ENCODE measurements at regions not wholly inside any gene's neighbourhood (a gene's known extent, or its start where the extent isn't known, plus 50 kb on each side); places are given as distances from the start of the nearest gene placed in this dataset.
"Not testable (repeated sequence)": the region's sequence is repeated elsewhere in the genome, so short reads cannot be mapped to it uniquely, and the experiment has no call there.

DNA sequence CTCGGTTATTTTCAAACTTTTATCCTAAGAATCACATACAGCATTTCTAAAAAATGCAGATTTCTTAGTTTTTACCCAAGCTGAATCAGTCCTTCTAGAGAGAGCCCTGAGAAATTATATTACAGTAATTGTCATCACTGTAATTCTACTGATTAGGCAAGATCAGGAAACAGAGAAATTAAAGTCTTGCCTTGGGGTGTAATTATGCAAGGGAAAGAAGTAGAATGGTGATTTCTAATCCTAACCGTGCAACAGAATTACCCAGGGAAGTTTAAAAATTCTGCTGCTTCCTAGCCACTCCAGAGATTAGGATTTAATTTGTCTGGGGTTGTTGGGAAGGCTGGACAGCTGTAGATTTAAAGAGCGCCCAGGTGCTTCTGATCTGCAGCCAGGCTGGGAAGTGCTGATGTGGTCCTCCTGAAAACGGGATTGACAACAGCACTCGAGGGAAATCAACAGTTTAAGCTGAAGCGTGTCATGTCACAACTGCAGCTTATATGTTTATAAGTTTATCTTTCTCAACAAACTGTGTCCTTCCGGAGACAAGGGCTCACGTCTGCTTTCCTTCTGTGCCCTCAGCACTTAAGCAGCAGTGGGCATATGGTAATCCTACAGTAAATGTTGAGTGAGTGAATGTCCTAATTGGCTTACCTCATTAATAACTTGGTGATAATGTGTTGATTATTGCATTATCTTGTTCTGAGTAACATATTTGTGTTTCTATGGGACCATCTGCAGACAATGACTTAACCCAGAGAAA, 671.9 kb upstream of the SOX11 start:
- Histone ChIP-seq H3F3A (ENCODE audit: insufficient read depth) (peaks cover 10% of the 10 kb centered on the region), H3K4me1 (ENCODE audit: insufficient read depth) (no peaks in the 10 kb centered on the region), H3K9ac (no peak overlapping the region), H3K4me2 (ENCODE audit: unreplicated experiment) (no peak overlapping the region), H3K27me3 (replicated peaks; ENCODE audit: insufficient read depth) (no peaks in the 10 kb centered on the region), H3K4me3 (no peak overlapping the region), H3K79me2 (ENCODE audit: insufficient read depth) (no peaks in the 10 kb centered on the region), H4K20me1 (ENCODE audit: insufficient read depth) (no peaks in the 10 kb centered on the region), H3K9me2 (ENCODE audit: insufficient read depth) (no peaks in the 10 kb centered on the region), H3K36me3 (ENCODE audit: low read depth) (no peaks in the 10 kb centered on the region), H2AFZ (no peak overlapping the region), H3K27ac (no peak overlapping the region), H3K9me3 (ENCODE audit: low read depth) (no peaks in the 10 kb centered on the region)
- WGBS, 2 experiments (ENCODE audit: low coverage in 1 of 2, low lambda C conversion rate in 2 of 2, missing lambda C conversion rate in 2 of 2) = 7% methylated on average over 8 of the region's 8 CpGs
- in situ Hi-C loops (cut with MboI) = no loop called here
- no peak for DNase-seq
- TF ChIP-seq EZH2phosphoT487 (IDR thresholded peaks at IDR 0.05; ENCODE audit: insufficient read depth, low read depth) = no peak
- no peak for TF ChIP-seq EZH2 (IDR thresholded peaks at IDR 0.05; ENCODE audit: insufficient read depth, poor library complexity, severe bottlenecking)

DNA sequence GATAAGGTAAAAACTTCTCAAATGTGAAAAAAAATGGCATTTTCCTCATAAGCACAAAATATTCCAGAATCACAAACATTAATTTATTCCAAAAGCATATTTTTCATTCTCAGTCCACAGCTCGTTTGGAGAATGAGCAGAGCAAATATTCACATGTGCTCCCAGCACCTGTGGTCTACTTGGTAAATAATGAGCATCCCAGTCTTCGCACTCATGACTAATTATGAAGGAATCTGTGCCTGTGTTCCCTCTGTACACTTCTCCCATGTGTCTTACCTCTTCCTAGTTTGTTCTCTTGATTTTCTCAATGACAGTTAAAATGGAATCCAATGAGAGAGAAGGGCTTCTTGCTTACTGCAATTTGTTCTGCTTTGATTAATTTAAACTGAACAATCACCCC, 671.0 kb upstream of the SOX11 start:
- WGBS, 2 experiments (ENCODE audit: low coverage in 1 of 2, low lambda C conversion rate in 2 of 2, missing lambda C conversion rate in 2 of 2) = 26 to 30% methylated on average over 2 of the region's 2 CpGs

GRCh38 chr2:5022061-5022460, 670.1 kb upstream of the SOX11 start:
- Histone ChIP-seq H3K4me1 (ENCODE audit: insufficient read depth) (no peaks in the 10 kb centered on the region), H3K79me2 (ENCODE audit: insufficient read depth) (no peaks in the 10 kb centered on the region), H3K27me3 (replicated peaks; ENCODE audit: insufficient read depth) (no peaks in the 10 kb centered on the region), H3K36me3 (ENCODE audit: low read depth) (no peaks in the 10 kb centered on the region), H3K9ac (no peak overlapping the region), H4K20me1 (ENCODE audit: insufficient read depth) (no peaks in the 10 kb centered on the region), H3K4me2 (ENCODE audit: unreplicated experiment) (no peak overlapping the region), H3F3A (ENCODE audit: insufficient read depth) (peaks cover 10% of the 10 kb centered on the region), H3K9me2 (ENCODE audit: insufficient read depth) (no peaks in the 10 kb centered on the region), H3K27ac (no peak overlapping the region), H2AFZ (no peak overlapping the region), H3K4me3 (no peak overlapping the region), H3K9me3 (ENCODE audit: low read depth) (peaks cover 3% of the 10 kb centered on the region)
- no peak for TF ChIP-seq EZH2 (IDR thresholded peaks at IDR 0.05; ENCODE audit: insufficient read depth, poor library complexity, severe bottlenecking)
- no peak for TF ChIP-seq EZH2phosphoT487 (IDR thresholded peaks at IDR 0.05; ENCODE audit: insufficient read depth, low read depth)
- WGBS, 2 experiments (ENCODE audit: low coverage in 1 of 2, low lambda C conversion rate in 2 of 2, missing lambda C conversion rate in 2 of 2) = 74 to 84% methylated on average over 3 of the region's 3 CpGs
- no peak for DNase-seq
- in situ Hi-C loops (cut with MboI) = no loop called here

More for the DNA sequence above, 671.0 kb upstream of the SOX11 start:
- Histone ChIP-seq H3K27ac (no peak overlapping the region), H3K9ac (no peak overlapping the region), H4K20me1 (ENCODE audit: insufficient read depth) (no peaks in the 10 kb centered on the region), H3K4me1 (ENCODE audit: insufficient read depth) (no peaks in the 10 kb centered on the region), H3K9me2 (ENCODE audit: insufficient read depth) (no peaks in the 10 kb centered on the region), H3K79me2 (ENCODE audit: insufficient read depth) (no peaks in the 10 kb centered on the region), H2AFZ (no peak overlapping the region), H3F3A (ENCODE audit: insufficient read depth) (peaks cover 10% of the 10 kb centered on the region), H3K4me2 (ENCODE audit: unreplicated experiment) (no peak overlapping the region), H3K27me3 (replicated peaks; ENCODE audit: insufficient read depth) (no peaks in the 10 kb centered on the region), H3K9me3 (ENCODE audit: low read depth) (peaks cover 3% of the 10 kb centered on the region), H3K4me3 (no peak overlapping the region), H3K36me3 (ENCODE audit: low read depth) (no peaks in the 10 kb centered on the region)
- TF ChIP-seq EZH2 (IDR thresholded peaks at IDR 0.05; ENCODE audit: insufficient read depth, poor library complexity, severe bottlenecking) (no peak), EZH2phosphoT487 (IDR thresholded peaks at IDR 0.05; ENCODE audit: insufficient read depth, low read depth) (no peak)
- no peak for DNase-seq
- in situ Hi-C loops (cut with MboI) = no loop called here

- H3K4me1 ChIP-seq (ENCODE audit: insufficient read depth); H3K4me2 ChIP-seq (ENCODE audit: unreplicated experiment); H3K27me3 ChIP-seq (replicated peaks; ENCODE audit: insufficient read depth); H3K9me2 ChIP-seq (ENCODE audit: insufficient read depth); H3K79me2 ChIP-seq (ENCODE audit: insufficient read depth); H3K27ac ChIP-seq; H3K4me3 ChIP-seq; H3F3A ChIP-seq (ENCODE audit: insufficient read depth); in situ Hi-C loops (cut with MboI); H3K9me3 ChIP-seq (ENCODE audit: low read depth); H2AFZ ChIP-seq; H3K9ac ChIP-seq; H4K20me1 ChIP-seq (ENCODE audit: insufficient read depth); H3K36me3 ChIP-seq (ENCODE audit: low read depth); DNase-seq: not testable (repeated sequence)
Measured at GRCh38 chr2:5022708-5023635, 669.2 kb upstream of the SOX11 start.

All from GM23248 (cell line).